ENCODE measurements at regions not wholly inside any gene's neighbourhood (a gene's known extent, or its start where the extent isn't known, plus 50 kb on each side); places are given as distances from the start of the nearest gene placed in this dataset.

- no peak for DNase-seq (ENCODE audit: low read depth)
- ChIA-PET CTCF (no interaction called here), POLR2A (no interaction called here)
- Histone ChIP-seq H3K36me3 (ENCODE audit: control insufficient read depth, insufficient read depth, low read length) (no peaks in the 10 kb centered on the region), H3K27me3 (ENCODE audit: control insufficient read depth, insufficient read depth, low read length) (no peaks in the 10 kb centered on the region), H3K4me3 (ENCODE audit: low read depth, low read length) (no peak overlapping the region)
- TF ChIP-seq CTCF (IDR thresholded peaks at IDR 0.05; ENCODE audit: insufficient read depth, low read depth, low read length): no peak
These were observed 339.2 kb downstream of the DCAF12L2 start for GRCh38 chrX:125826774-125827451.

GRCh38 chrX:125846271-125846670 lies 319.8 kb downstream of the DCAF12L2 start:
- H3K27me3 ChIP-seq (ENCODE audit: control insufficient read depth, insufficient read depth, low read length): no peaks in the 10 kb centered on the region
- no peak for TF ChIP-seq CTCF (IDR thresholded peaks at IDR 0.05; ENCODE audit: insufficient read depth, low read depth, low read length)
- no peak for DNase-seq (ENCODE audit: low read depth)
- H3K36me3 ChIP-seq (ENCODE audit: control insufficient read depth, insufficient read depth, low read length): no peaks in the 10 kb centered on the region
- POLR2A ChIA-PET: no interaction called here
- H3K4me3 ChIP-seq (ENCODE audit: low read depth, low read length): no peak overlapping the region
- CTCF ChIA-PET: no interaction called here

- Histone ChIP-seq H3K27me3 (ENCODE audit: control insufficient read depth, insufficient read depth, low read length) (no peaks in the 10 kb centered on the region), H3K36me3 (ENCODE audit: control insufficient read depth, insufficient read depth, low read length) (no peaks in the 10 kb centered on the region), H3K4me3 (ENCODE audit: low read depth, low read length) (no peak overlapping the region)
- DNase-seq (ENCODE audit: low read depth): no peak
- CTCF ChIA-PET: no interaction called here
- TF ChIP-seq CTCF (IDR thresholded peaks at IDR 0.05; ENCODE audit: insufficient read depth, low read depth, low read length): no peak
- POLR2A ChIA-PET: no interaction called here
These were observed 315.4 kb downstream of the DCAF12L2 start for GRCh38 chrX:125850693-125851092.

- H3K4me3 ChIP-seq (ENCODE audit: low read depth, low read length): no peak overlapping the region
- no peaks in the 10 kb centered on the region for H3K27me3 ChIP-seq (ENCODE audit: control insufficient read depth, insufficient read depth, low read length)
- ChIA-PET POLR2A (no interaction called here), CTCF (no interaction called here)
- TF ChIP-seq CTCF (IDR thresholded peaks at IDR 0.05; ENCODE audit: insufficient read depth, low read depth, low read length): no peak
- H3K36me3 ChIP-seq (ENCODE audit: control insufficient read depth, insufficient read depth, low read length): no peaks in the 10 kb centered on the region
- DNase-seq (ENCODE audit: low read depth): no peak
These were observed 282.9 kb downstream of the DCAF12L2 start for GRCh38 chrX:125883169-125883568.

- POLR2A ChIA-PET: no interaction called here
- Histone ChIP-seq H3K27me3 (ENCODE audit: control insufficient read depth, insufficient read depth, low read length) (no peaks in the 10 kb centered on the region), H3K36me3 (ENCODE audit: control insufficient read depth, insufficient read depth, low read length) (no peaks in the 10 kb centered on the region), H3K4me3 (ENCODE audit: low read depth, low read length) (no peak overlapping the region)
- DNase-seq (ENCODE audit: low read depth): no peak
- CTCF ChIA-PET: no interaction called here
- no peak for TF ChIP-seq CTCF (IDR thresholded peaks at IDR 0.05; ENCODE audit: insufficient read depth, low read depth, low read length)
These were observed 271.1 kb downstream of the DCAF12L2 start for GRCh38 chrX:125894947-125895346.

All from BJ (cell line).